ENCODE measurements at regions not wholly inside any gene's neighbourhood (a gene's known extent, or its start where the extent isn't known, plus 50 kb on each side); places are given as distances from the start of the nearest gene placed in this dataset.

DNA sequence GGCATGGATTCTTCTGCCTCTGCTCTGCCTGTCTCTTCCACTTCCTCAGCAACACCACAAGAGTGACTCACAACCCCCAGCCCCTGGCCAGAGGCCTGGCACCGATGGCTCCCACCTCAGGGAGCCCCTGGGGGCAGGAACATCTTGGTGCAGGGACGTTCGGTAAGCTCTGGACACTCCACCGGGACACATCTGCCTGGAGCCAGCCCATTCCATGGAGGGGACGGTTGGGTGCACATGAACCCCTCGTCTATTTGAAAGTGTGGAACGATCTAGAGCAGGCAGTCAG, 246.5 kb downstream of the ERMARD start:
- Histone ChIP-seq H3K36me3 (ENCODE audit: insufficient read depth, low read length, poor library complexity, severe bottlenecking) (no peaks in the 10 kb centered on the region), H3K27ac (ENCODE audit: low read depth, low read length, poor library complexity, severe bottlenecking) (no peak overlapping the region), H3K27me3 (replicated peaks; ENCODE audit: insufficient read depth, low read depth, low read length, poor library complexity) (no peaks in the 10 kb centered on the region), H3K4me3 (ENCODE audit: low read depth, low read length, poor library complexity, severe bottlenecking) (no peak overlapping the region), H3K9me3 (ENCODE audit: low read depth, low read length, poor library complexity, severe bottlenecking) (no peaks in the 10 kb centered on the region), H3K4me1 (ENCODE audit: insufficient read depth, low read length, poor library complexity, severe bottlenecking) (no peaks in the 10 kb centered on the region)
- intact Hi-C loops (cut with micrococcal nuclease; ENCODE audit: unreplicated experiment): no loop called here
- TF ChIP-seq CTCF (conservative IDR thresholded peaks at IDR 0.05; ENCODE audit: low read depth, low read length): no peak
- no peak for TF ChIP-seq EZH2 (IDR thresholded peaks at IDR 0.05; ENCODE audit: borderline replicate concordance, low read depth, low read length, poor library complexity, severe bottlenecking)
- no peak for DNase-seq (ENCODE audit: low spot score)
- POLR2A ChIA-PET (ENCODE audit: low non-redundant PET): interaction anchor here (0.6 kb wide), 1 partner anchor 193 kb away, joined by 6 read pairs; no protein-coding TSS in a partner anchor
- no TSS peak for BruUV-seq (replicated peaks)
- CTCF ChIA-PET: no interaction called here

DNA sequence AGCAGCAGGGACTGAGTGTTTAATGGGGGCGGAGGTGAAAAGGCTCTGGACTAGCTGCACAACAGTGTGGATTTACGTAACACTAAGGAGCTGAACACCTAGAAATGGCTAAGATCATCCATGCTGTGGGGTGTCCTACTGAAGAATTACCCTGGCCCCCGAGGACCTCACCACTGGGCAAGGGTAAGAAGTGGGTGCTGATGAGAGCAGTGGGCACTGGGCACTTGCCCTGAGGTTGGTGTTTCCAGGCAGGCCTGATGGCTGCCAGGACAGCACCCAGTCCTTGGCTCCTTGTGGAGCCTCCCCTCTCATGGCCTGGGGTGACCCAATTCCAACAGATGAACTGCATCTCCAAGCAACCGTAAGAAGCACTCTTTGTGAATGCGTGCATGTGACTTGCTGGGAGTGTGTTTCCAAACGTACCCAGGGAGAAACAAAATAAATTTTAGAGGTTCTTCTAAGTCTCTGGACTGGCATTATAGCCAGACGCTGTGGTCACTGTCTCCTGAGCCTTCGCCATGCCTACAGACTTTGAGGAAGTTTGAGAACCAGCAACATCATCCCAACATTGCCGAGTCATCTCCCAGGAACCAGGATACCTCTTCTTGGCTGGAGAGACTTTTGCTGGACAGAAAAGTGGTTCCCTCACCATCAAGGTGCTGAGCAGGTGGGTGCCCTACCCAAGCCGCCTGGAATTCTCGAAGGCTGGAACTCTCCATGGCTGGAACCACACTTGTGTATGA, 245.9 kb downstream of the ERMARD start:
- intact Hi-C loops (cut with micrococcal nuclease; ENCODE audit: unreplicated experiment): no loop called here
- Histone ChIP-seq H3K9me3 (ENCODE audit: low read depth, low read length, poor library complexity, severe bottlenecking) (no peaks in the 10 kb centered on the region), H3K27me3 (replicated peaks; ENCODE audit: insufficient read depth, low read depth, low read length, poor library complexity) (no peaks in the 10 kb centered on the region), H3K4me1 (ENCODE audit: insufficient read depth, low read length, poor library complexity, severe bottlenecking) (no peaks in the 10 kb centered on the region), H3K36me3 (ENCODE audit: insufficient read depth, low read length, poor library complexity, severe bottlenecking) (no peaks in the 10 kb centered on the region), H3K27ac (ENCODE audit: low read depth, low read length, poor library complexity, severe bottlenecking) (no peak overlapping the region), H3K4me3 (ENCODE audit: low read depth, low read length, poor library complexity, severe bottlenecking) (no peak overlapping the region)
- no TSS peak for BruUV-seq (replicated peaks)
- TF ChIP-seq EZH2 (IDR thresholded peaks at IDR 0.05; ENCODE audit: borderline replicate concordance, low read depth, low read length, poor library complexity, severe bottlenecking) (no peak), CTCF (conservative IDR thresholded peaks at IDR 0.05; ENCODE audit: low read depth, low read length) (no peak)
- ChIA-PET POLR2A (ENCODE audit: low non-redundant PET) (interaction anchor here (0.6 kb wide), 1 partner anchor 193 kb away, joined by 6 read pairs; no protein-coding TSS in a partner anchor), CTCF (no interaction called here)
- no peak for DNase-seq (ENCODE audit: low spot score)

GRCh38 chr6:169996378-169997051, 245.1 kb downstream of the ERMARD start:
- no peak overlapping the region for H3K27ac ChIP-seq (ENCODE audit: low read depth, low read length, poor library complexity, severe bottlenecking)
- no peak for DNase-seq (ENCODE audit: low spot score)
- intact Hi-C loops (cut with micrococcal nuclease; ENCODE audit: unreplicated experiment): no loop called here
- no peaks in the 10 kb centered on the region for H3K36me3 ChIP-seq (ENCODE audit: insufficient read depth, low read length, poor library complexity, severe bottlenecking)
- H3K4me1 ChIP-seq (ENCODE audit: insufficient read depth, low read length, poor library complexity, severe bottlenecking): no peaks in the 10 kb centered on the region
- no peaks in the 10 kb centered on the region for H3K27me3 ChIP-seq (replicated peaks; ENCODE audit: insufficient read depth, low read depth, low read length, poor library complexity)
- CTCF ChIA-PET: no interaction called here
- H3K9me3 ChIP-seq (ENCODE audit: low read depth, low read length, poor library complexity, severe bottlenecking): no peaks in the 10 kb centered on the region
- TF ChIP-seq CTCF (conservative IDR thresholded peaks at IDR 0.05; ENCODE audit: low read depth, low read length) (no peak), EZH2 (IDR thresholded peaks at IDR 0.05; ENCODE audit: borderline replicate concordance, low read depth, low read length, poor library complexity, severe bottlenecking) (no peak)
- POLR2A ChIA-PET (ENCODE audit: low non-redundant PET): no interaction called here
- BruUV-seq (replicated peaks): no TSS peak
- H3K4me3 ChIP-seq (ENCODE audit: low read depth, low read length, poor library complexity, severe bottlenecking): no peak overlapping the region
